ENCODE measurements at regions not wholly inside any gene's neighbourhood (a gene's known extent, or its start where the extent isn't known, plus 50 kb on each side); places are given as distances from the start of the nearest gene placed in this dataset.

DNA sequence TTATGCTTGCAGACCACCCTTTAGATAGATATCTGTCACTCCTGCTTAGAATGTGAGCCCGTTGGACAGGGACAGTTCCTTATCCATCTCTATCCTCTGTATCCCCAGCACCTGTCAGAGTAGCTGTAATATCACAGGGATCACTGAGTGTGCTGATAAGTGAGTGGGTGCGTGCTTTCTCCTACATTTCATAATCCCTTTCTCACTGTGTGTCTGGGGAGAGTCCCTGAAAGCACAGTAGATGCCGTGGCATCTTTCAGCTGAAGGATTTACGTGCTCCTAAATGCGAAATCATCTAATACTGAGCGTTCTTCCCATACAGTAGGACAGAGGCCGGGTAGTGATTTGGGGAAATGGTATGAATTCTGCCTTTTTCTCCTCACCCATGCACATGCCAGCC is 198.9 kb upstream of the SASH1 start:
- no peaks in the 10 kb centered on the region for H3K27me3 ChIP-seq (ENCODE audit: control insufficient read depth, insufficient read depth, low read length, poor library complexity, severe bottlenecking)
- Mint-ChIP-seq H3K36me3 (ENCODE audit: low read depth) (no peaks in the 10 kb centered on the region), H3K4me3 (no peak overlapping the region), H3K27me3 (ENCODE audit: insufficient read depth) (no peaks in the 10 kb centered on the region), H3K27ac (no peak overlapping the region), H3K4me1 (peaks cover 17% of the 10 kb centered on the region), H3K9me3 (peaks cover 4% of the 10 kb centered on the region)
- TF ChIP-seq, protein P1, sequence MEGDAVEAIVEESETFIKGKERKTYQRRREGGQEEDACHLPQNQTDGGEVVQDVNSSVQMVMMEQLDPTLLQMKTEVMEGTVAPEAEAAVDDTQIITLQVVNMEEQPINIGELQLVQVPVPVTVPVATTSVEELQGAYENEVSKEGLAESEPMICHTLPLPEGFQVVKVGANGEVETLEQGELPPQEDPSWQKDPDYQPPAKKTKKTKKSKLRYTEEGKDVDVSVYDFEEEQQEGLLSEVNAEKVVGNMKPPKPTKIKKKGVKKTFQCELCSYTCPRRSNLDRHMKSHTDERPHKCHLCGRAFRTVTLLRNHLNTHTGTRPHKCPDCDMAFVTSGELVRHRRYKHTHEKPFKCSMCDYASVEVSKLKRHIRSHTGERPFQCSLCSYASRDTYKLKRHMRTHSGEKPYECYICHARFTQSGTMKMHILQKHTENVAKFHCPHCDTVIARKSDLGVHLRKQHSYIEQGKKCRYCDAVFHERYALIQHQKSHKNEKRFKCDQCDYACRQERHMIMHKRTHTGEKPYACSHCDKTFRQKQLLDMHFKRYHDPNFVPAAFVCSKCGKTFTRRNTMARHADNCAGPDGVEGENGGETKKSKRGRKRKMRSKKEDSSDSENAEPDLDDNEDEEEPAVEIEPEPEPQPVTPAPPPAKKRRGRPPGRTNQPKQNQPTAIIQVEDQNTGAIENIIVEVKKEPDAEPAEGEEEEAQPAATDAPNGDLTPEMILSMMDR (conservative IDR thresholded peaks at IDR 0.05): no peak
- H3K36me3 ChIP-seq (ENCODE audit: control insufficient read depth, insufficient read depth, low read length): no peaks in the 10 kb centered on the region
- peaks cover under 1% of the 10 kb centered on the region for H3K9me3 ChIP-seq (ENCODE audit: control insufficient read depth, low read length)
- no peak overlapping the region for H3K27ac ChIP-seq (ENCODE audit: low read depth, low read length)
- DNase-seq: no peak
- peaks cover 3% of the 10 kb centered on the region for H3K4me1 ChIP-seq (ENCODE audit: control insufficient read depth, insufficient read depth, low read length)
- WGBS, 2 experiments (ENCODE audit: insufficient coverage in 1 of 2, insufficient read length in 1 of 2): 86 to 96% methylated on average over 5 to 7 of the region's 7 CpGs
- no peak overlapping the region for H3K4me3 ChIP-seq (ENCODE audit: low read length)
- H3K9ac ChIP-seq (ENCODE audit: extremely low read depth, low read length, poor library complexity, severe bottlenecking): no peak overlapping the region

DNA sequence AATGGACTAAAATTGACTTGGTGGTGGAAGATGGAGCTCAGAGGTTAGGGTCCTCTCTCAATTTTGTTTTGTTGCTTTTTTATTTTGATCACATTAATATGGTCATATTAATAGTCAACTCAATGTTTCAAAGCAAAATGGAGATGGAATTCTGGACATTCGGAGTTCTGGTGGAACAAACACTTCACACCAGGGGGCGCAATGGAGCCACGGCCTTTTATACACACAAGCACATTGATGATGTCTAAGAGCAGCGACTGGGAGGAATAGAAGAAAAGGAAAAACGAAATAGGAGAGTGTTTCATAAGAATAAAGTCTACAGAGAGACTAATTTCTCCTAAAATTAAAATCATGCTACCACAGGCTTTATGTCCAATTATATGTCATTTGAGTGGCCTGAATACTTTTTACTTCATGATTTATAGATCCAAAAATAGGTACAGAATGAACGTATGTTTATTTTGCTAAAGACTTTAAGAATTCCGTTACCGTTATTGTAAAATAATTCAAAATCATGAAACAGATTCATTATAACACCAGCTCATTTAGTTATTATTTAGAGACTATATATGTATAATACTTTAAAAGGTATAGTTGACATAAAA is 197.6 kb upstream of the SASH1 start:
- Histone ChIP-seq H3K4me1 (ENCODE audit: control insufficient read depth, insufficient read depth, low read length) (peaks cover 3% of the 10 kb centered on the region), H3K9ac (ENCODE audit: extremely low read depth, low read length, poor library complexity, severe bottlenecking) (no peak overlapping the region), H3K27ac (ENCODE audit: low read depth, low read length) (no peak overlapping the region), H3K36me3 (ENCODE audit: control insufficient read depth, insufficient read depth, low read length) (no peaks in the 10 kb centered on the region), H3K27me3 (ENCODE audit: control insufficient read depth, insufficient read depth, low read length, poor library complexity, severe bottlenecking) (no peaks in the 10 kb centered on the region), H3K4me3 (ENCODE audit: low read length) (no peak overlapping the region), H3K9me3 (ENCODE audit: control insufficient read depth, low read length) (no peaks in the 10 kb centered on the region)
- H3K4me3 Mint-ChIP-seq: no peak overlapping the region
- TF ChIP-seq, protein P1 (conservative IDR thresholded peaks at IDR 0.05): peak; percentile 96
- H3K27me3 Mint-ChIP-seq (ENCODE audit: insufficient read depth): no peaks in the 10 kb centered on the region
- DNase-seq: peak; percentile 89
- peaks cover 4% of the 10 kb centered on the region for H3K9me3 Mint-ChIP-seq
- no peak overlapping the region for H3K27ac Mint-ChIP-seq
- peaks cover 17% of the 10 kb centered on the region for H3K4me1 Mint-ChIP-seq
- 28 to 80% methylated on average over 1 to 5 of the region's 8 CpGs for WGBS, 2 experiments (ENCODE audit: insufficient coverage in 1 of 2, insufficient read length in 1 of 2)
- H3K36me3 Mint-ChIP-seq (ENCODE audit: low read depth): no peaks in the 10 kb centered on the region

DNA sequence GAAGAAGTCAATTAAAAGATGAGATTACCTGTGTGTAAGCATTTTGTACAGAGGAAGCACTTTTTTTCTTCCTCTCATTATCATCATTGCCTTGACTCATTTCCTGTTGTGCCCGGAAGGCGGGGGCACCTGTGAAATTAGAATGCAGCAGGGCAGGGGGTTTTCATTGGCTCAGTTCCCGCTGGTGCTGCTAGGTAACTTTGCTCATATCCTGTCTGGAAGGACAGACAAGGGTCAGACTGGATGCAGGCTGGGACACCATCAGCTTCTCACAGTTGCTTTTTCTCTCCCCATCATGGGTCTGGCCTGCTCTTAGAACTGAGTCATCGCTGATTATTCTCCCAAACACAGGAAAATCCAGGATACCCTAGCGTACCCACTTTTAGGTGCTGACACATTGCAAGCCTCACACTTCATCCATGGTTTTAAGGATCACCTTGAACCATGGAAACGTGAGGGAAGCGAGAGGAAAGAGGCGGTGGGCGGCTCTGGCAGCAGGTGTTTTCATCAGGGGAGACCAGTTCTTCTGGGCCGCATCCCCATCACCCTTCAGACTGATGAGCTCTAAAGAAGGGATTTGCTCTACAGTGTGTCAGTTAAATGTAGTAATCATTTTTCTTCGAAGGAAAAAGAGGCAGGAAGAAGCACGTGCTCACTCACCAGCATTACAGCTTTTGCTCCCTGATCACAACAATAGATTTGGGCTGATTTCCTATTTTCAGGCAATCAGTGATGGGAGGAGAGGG is 195.7 kb upstream of the SASH1 start:
- Mint-ChIP-seq H3K4me1 (peaks cover 17% of the 10 kb centered on the region), H3K27ac (no peak overlapping the region), H3K36me3 (ENCODE audit: low read depth) (no peaks in the 10 kb centered on the region), H3K4me3 (no peak overlapping the region), H3K9me3 (no peaks in the 10 kb centered on the region), H3K27me3 (ENCODE audit: insufficient read depth) (no peaks in the 10 kb centered on the region)
- H3K27ac ChIP-seq (ENCODE audit: low read depth, low read length): no peak overlapping the region
- TF ChIP-seq, protein P1 (conservative IDR thresholded peaks at IDR 0.05): no peak
- no peaks in the 10 kb centered on the region for H3K36me3 ChIP-seq (ENCODE audit: control insufficient read depth, insufficient read depth, low read length)
- H3K4me3 ChIP-seq (ENCODE audit: low read length): no peak overlapping the region
- no peak overlapping the region for H3K9ac ChIP-seq (ENCODE audit: extremely low read depth, low read length, poor library complexity, severe bottlenecking)
- 89% methylated on average over 10 to 12 of the region's 12 CpGs for WGBS, 2 experiments (ENCODE audit: insufficient coverage in 1 of 2, insufficient read length in 1 of 2)
- no peak for DNase-seq
- peaks cover 3% of the 10 kb centered on the region for H3K4me1 ChIP-seq (ENCODE audit: control insufficient read depth, insufficient read depth, low read length)
- H3K27me3 ChIP-seq (ENCODE audit: control insufficient read depth, insufficient read depth, low read length, poor library complexity, severe bottlenecking): no peaks in the 10 kb centered on the region
- H3K9me3 ChIP-seq (ENCODE audit: control insufficient read depth, low read length): no peaks in the 10 kb centered on the region

All from endodermal cell (in vitro differentiated cells).